Neural cell (in vitro differentiated cells): ENCODE measurements at regions not wholly inside any gene's neighbourhood (a gene's known extent, or its start where the extent isn't known, plus 50 kb on each side); places are given as distances from the start of the nearest gene placed in this dataset.

Source experiments
- H2AFZ ChIP-seq: fragments of 200-600, 300-800 bp; sonication (generic), shearing (Covaris generic); 2 replicates; pipeline ENCODE4 v1.6.0; 2014; ENCODE audit warnings: low read depth, mild to moderate bottlenecking, antibody characterized with exemption, low read length, moderate library complexity
- H3F3A ChIP-seq: fragments of 200-600 bp; shearing (Covaris generic); 2 replicates; pipeline ENCODE4 v1.6.1; 2016; ENCODE audit warnings: mild to moderate bottlenecking, moderate library complexity, mixed read lengths, antibody characterized with exemption, low read length; ENCODE audit not compliant: insufficient read depth, poor library complexity, severe bottlenecking
- H3K27ac ChIP-seq: fragments of 200-600, 300-800 bp; sonication (generic), shearing (Covaris generic); 2 replicates; pipeline ENCODE4 v1.5.1; 2014; ENCODE audit warnings: mild to moderate bottlenecking, low read length, moderate library complexity
- H3K27me3 ChIP-seq: fragments of 300-800, 200-600 bp; sonication (generic), shearing (Covaris generic); 2 replicates; pipeline ENCODE4 v1.6.0; 2014; ENCODE audit warnings: mild to moderate bottlenecking, low read depth, low read length, moderate library complexity; ENCODE audit not compliant: insufficient read depth
- H3K36me3 ChIP-seq: fragments of 300-800, 200-600 bp; sonication (generic), shearing (Covaris generic); 2 replicates; pipeline ENCODE4 v1.5.1; 2014; ENCODE audit warnings: mild to moderate bottlenecking, antibody characterized with exemption, low read length, moderate library complexity; ENCODE audit not compliant: insufficient read depth
- H3K4me2 ChIP-seq: fragments of 300-800, 200-600 bp; sonication (generic), shearing (Covaris generic); 2 replicates; pipeline ENCODE4 v1.6.0; 2014; ENCODE audit warnings: mild to moderate bottlenecking, low read length
- H3K4me3 ChIP-seq: fragments of 300-800, 200-600 bp; sonication (generic), shearing (Covaris generic); 2 replicates; pipeline ENCODE4 v1.5.1; 2014; ENCODE audit warnings: mild to moderate bottlenecking, low read length, moderate library complexity
- H3K79me2 ChIP-seq: fragments of 200-600 bp; shearing (Covaris generic); replicated peaks from 2 replicates; pipeline ENCODE4 v1.6.0; 2014; ENCODE audit warnings: mild to moderate bottlenecking, low read length, moderate library complexity; ENCODE audit not compliant: insufficient read depth
- H3K9ac ChIP-seq: fragments of 300-800, 200-600 bp; sonication (generic), shearing (Covaris generic); 2 replicates; pipeline ENCODE4 v1.6.1; 2016; ENCODE audit warnings: mild to moderate bottlenecking, low read length, mixed read lengths
- H3K9me2 ChIP-seq: fragments of 200-600 bp; shearing (Covaris generic); 2 replicates; pipeline ENCODE4 v1.6.1; 2016; ENCODE audit warnings: mild to moderate bottlenecking, low read length, mixed read lengths; ENCODE audit not compliant: insufficient read depth
- H3K9me3 ChIP-seq: fragments of 200-600, 300-800 bp; sonication (generic), shearing (Covaris generic); 2 replicates; pipeline ENCODE4 v1.6.1; 2016; ENCODE audit warnings: mild to moderate bottlenecking, mixed run types, low read length, moderate library complexity, mixed read lengths
- H4K20me1 ChIP-seq: fragments of 200-600 bp; shearing (Covaris generic); 2 replicates; pipeline ENCODE4 v1.6.1; 2016; ENCODE audit warnings: mild to moderate bottlenecking, mixed run types; ENCODE audit not compliant: insufficient read depth
- CTCF ChIP-seq: fragments of 450-650 bp; IDR thresholded peaks from 2 replicates; pipeline ENCODE4 v1.5.1; 2014; ENCODE audit warnings: antibody characterized with exemption, mild to moderate bottlenecking, moderate library complexity; ENCODE audit not compliant: poor library complexity, severe bottlenecking
- EP300 ChIP-seq: fragments of 450-650 bp; conservative IDR thresholded peaks from 2 replicates; pipeline ENCODE4 v1.6.1; 2014; ENCODE audit warnings: antibody characterized with exemption, mild to moderate bottlenecking, moderate library complexity; ENCODE audit not compliant: poor library complexity, severe bottlenecking
- EZH2 ChIP-seq: fragments of 200-600, 300-800 bp; shearing (Covaris generic), sonication (generic); IDR thresholded peaks from 2 replicates; pipeline ENCODE4 v1.6.1; 2014; ENCODE audit warnings: antibody characterized with exemption, low read length, borderline replicate concordance, mild to moderate bottlenecking; ENCODE audit not compliant: insufficient read depth, poor library complexity, severe bottlenecking
- MXI1 ChIP-seq: fragments of 450-650 bp; conservative IDR thresholded peaks from 2 replicates; pipeline ENCODE4 v1.6.1; 2014; ENCODE audit warnings: antibody characterized with exemption, mild to moderate bottlenecking; ENCODE audit not compliant: poor library complexity, severe bottlenecking
- POLR2AphosphoS5 ChIP-seq: IDR thresholded peaks from 2 replicates; pipeline ENCODE4 v1.6.1; 2012
- RAD21 ChIP-seq: fragments of 450-650 bp; conservative IDR thresholded peaks from 2 replicates; pipeline ENCODE4 v1.6.1; 2014; ENCODE audit warnings: antibody characterized with exemption, mild to moderate bottlenecking, moderate library complexity
- REST ChIP-seq: IDR thresholded peaks from 2 replicates; pipeline ENCODE4 v1.6.1; 2012; ENCODE audit warnings: borderline replicate concordance
- SMC3 ChIP-seq: fragments of 450-650 bp; conservative IDR thresholded peaks from 2 replicates; pipeline ENCODE4 v1.6.1; 2014; ENCODE audit warnings: antibody characterized with exemption, mild to moderate bottlenecking, moderate library complexity; ENCODE audit not compliant: poor library complexity
- TAF1 ChIP-seq: IDR thresholded peaks from 2 replicates; pipeline ENCODE4 v1.6.1; 2012; ENCODE audit warnings: low read depth

- no peaks in the 10 kb centered on the region for H3K36me3 ChIP-seq
- no peaks in the 10 kb centered on the region for H3K79me2 ChIP-seq
- H3K9ac ChIP-seq = no peak overlapping the region
- no peak overlapping the region for H3K4me2 ChIP-seq
- no peaks in the 10 kb centered on the region for H3K9me2 ChIP-seq
- TF ChIP-seq CTCF (no peak), EZH2 (no peak), POLR2AphosphoS5 (no peak), RAD21 (no peak), EP300 (no peak), SMC3 (no peak), REST (no peak), MXI1 (no peak), TAF1 (no peak)
- no peak overlapping the region for H3K4me3 ChIP-seq
- H3K27me3 ChIP-seq = no peaks in the 10 kb centered on the region
- H3F3A ChIP-seq = no peaks in the 10 kb centered on the region
- H3K9me3 ChIP-seq = no peaks in the 10 kb centered on the region
- H4K20me1 ChIP-seq = no peaks in the 10 kb centered on the region
- H2AFZ ChIP-seq = no peak overlapping the region
- no peak overlapping the region for H3K27ac ChIP-seq
Observed at GRCh38 chr4:127049526-127049925, 583.2 kb upstream of the INTU start.

GRCh38 chr4:127052742-127053141 is 580.0 kb upstream of the INTU start:
- H3K27me3 ChIP-seq = no peaks in the 10 kb centered on the region
- no peaks in the 10 kb centered on the region for H3K9me2 ChIP-seq
- H3K27ac ChIP-seq = no peak overlapping the region
- H3F3A ChIP-seq = no peaks in the 10 kb centered on the region
- no peak overlapping the region for H3K4me3 ChIP-seq
- H3K9me3 ChIP-seq = peaks cover 6% of the 10 kb centered on the region
- H2AFZ ChIP-seq = no peak overlapping the region
- no peak overlapping the region for H3K4me2 ChIP-seq
- H3K79me2 ChIP-seq = no peaks in the 10 kb centered on the region
- TF ChIP-seq REST (no peak), TAF1 (no peak), CTCF (no peak), RAD21 (no peak), EP300 (no peak)
- H3K9ac ChIP-seq = no peak overlapping the region
- H3K36me3 ChIP-seq = no peaks in the 10 kb centered on the region
- no peaks in the 10 kb centered on the region for H4K20me1 ChIP-seq
